ENCODE measurements at regions not wholly inside any gene's neighbourhood (a gene's known extent, or its start where the extent isn't known, plus 50 kb on each side); places are given as distances from the start of the nearest gene placed in this dataset.

GRCh38 chr1:244196571-244197285 lies 145.6 kb downstream of the ZBTB18 start:
- no peak for DNase-seq (ENCODE audit: low read depth)

- no peak for DNase-seq (ENCODE audit: low read depth)
Measured at GRCh38 chr1:244197851-244198375, 146.8 kb downstream of the ZBTB18 start.

- no peak for DNase-seq (ENCODE audit: low read depth)
Measured at GRCh38 chr1:244199902-244200301, 148.8 kb downstream of the ZBTB18 start.

GRCh38 chr1:244200596-244200995 lies 149.5 kb downstream of the ZBTB18 start:
- no peak for DNase-seq (ENCODE audit: low read depth)

GRCh38 chr1:244201750-244202149 lies 150.7 kb downstream of the ZBTB18 start:
- no peak for DNase-seq (ENCODE audit: low read depth)

GRCh38 chr1:244204004-244204403 lies 152.9 kb downstream of the ZBTB18 start:
- DNase-seq (ENCODE audit: low read depth): no peak

- no peak for DNase-seq (ENCODE audit: low read depth)
Measured at GRCh38 chr1:244205171-244205570, 154.1 kb downstream of the ZBTB18 start.

- DNase-seq (ENCODE audit: low read depth): no peak
Measured at GRCh38 chr1:244205906-244206305, 154.8 kb downstream of the ZBTB18 start.

GRCh38 chr1:244207042-244207934 lies 156.2 kb downstream of the ZBTB18 start:
- DNase-seq (ENCODE audit: low read depth): peak; percentile 70

GRCh38 chr1:244207935-244208244 lies 156.8 kb downstream of the ZBTB18 start:
- DNase-seq (ENCODE audit: low read depth): peak; percentile 61

- peak; percentile 14 for DNase-seq (ENCODE audit: low read depth)
Measured at GRCh38 chr1:244209955-244210354, 158.9 kb downstream of the ZBTB18 start.

GRCh38 chr1:244210884-244211558 lies 159.9 kb downstream of the ZBTB18 start:
- no peak for DNase-seq (ENCODE audit: low read depth)

- DNase-seq (ENCODE audit: low read depth): peak; percentile 91
Measured at GRCh38 chr1:244211559-244211944, 160.5 kb downstream of the ZBTB18 start.

GRCh38 chr1:244212219-244212618 lies 161.1 kb downstream of the ZBTB18 start:
- DNase-seq (ENCODE audit: low read depth): peak; percentile 10

- DNase-seq (ENCODE audit: low read depth): peak; percentile 11
Measured at GRCh38 chr1:244212797-244213475, 161.9 kb downstream of the ZBTB18 start.

- DNase-seq (ENCODE audit: low read depth): peak; percentile 99
Measured at GRCh38 chr1:244214009-244214967, 163.2 kb downstream of the ZBTB18 start.

- no peak for DNase-seq (ENCODE audit: low read depth)
Measured at GRCh38 chr1:244216836-244217235, 165.8 kb downstream of the ZBTB18 start.

GRCh38 chr1:244217711-244218110 lies 166.6 kb downstream of the ZBTB18 start:
- DNase-seq (ENCODE audit: low read depth): no peak

GRCh38 chr1:244218220-244218619 lies 167.1 kb downstream of the ZBTB18 start:
- DNase-seq (ENCODE audit: low read depth): no peak

- DNase-seq (ENCODE audit: low read depth): no peak
Measured at GRCh38 chr1:244219149-244219548, 168.1 kb downstream of the ZBTB18 start.

GRCh38 chr1:244219802-244220201 lies 168.7 kb downstream of the ZBTB18 start:
- no peak for DNase-seq (ENCODE audit: low read depth)

All from iris pigment epithelial cell (primary cell).